Skeletal muscle satellite cell (primary cell): ENCODE measurements at regions not wholly inside any gene's neighbourhood (a gene's known extent, or its start where the extent isn't known, plus 50 kb on each side); places are given as distances from the start of the nearest gene placed in this dataset.
A peak's percentile ranks its signal among the peaks of the same experiment; 100 is the strongest.

ENCODE experiments used
- H3K27me3 ChIP-seq: 2 replicates; pipeline ENCODE4 v1.7.0; 2013; ENCODE audit warnings: low read length; ENCODE audit not compliant: control insufficient read depth, insufficient read depth
- H3K36me3 ChIP-seq: 2 replicates; pipeline ENCODE4 v1.7.0; 2013; ENCODE audit warnings: mild to moderate bottlenecking, control low read depth, low read length; ENCODE audit not compliant: insufficient read depth
- H3K4me1 ChIP-seq: 2 replicates; pipeline ENCODE4 v1.7.0; 2013; ENCODE audit warnings: low read length; ENCODE audit not compliant: control insufficient read depth, insufficient read depth
- H3K4me2 ChIP-seq: 2 replicates; pipeline ENCODE4 v1.7.0; 2013; ENCODE audit warnings: mild to moderate bottlenecking, low read length
- H3K4me3 ChIP-seq: 2 replicates; pipeline ENCODE4 v1.7.0; 2013; ENCODE audit warnings: low read length
- H3K9ac ChIP-seq: 2 replicates; pipeline ENCODE4 v1.7.0; 2013; ENCODE audit warnings: mild to moderate bottlenecking, low read depth, low read length, moderate library complexity
- H3K9me3 ChIP-seq: replicated peaks from 2 replicates; pipeline ENCODE4 v1.7.0; 2013; ENCODE audit warnings: mild to moderate bottlenecking, control low read depth, low read length

GRCh38 chr15:62934236-62934971 is 108.1 kb upstream of the TPM1 start:
- Histone ChIP-seq H3K4me1 (peaks cover 50% of the 10 kb centered on the region), H3K9ac (peak overlapping the region; percentile 35), H3K4me3 (no peak overlapping the region), H3K4me2 (no peak overlapping the region), H3K27me3 (no peaks in the 10 kb centered on the region), H3K9me3 (no peaks in the 10 kb centered on the region), H3K36me3 (no peaks in the 10 kb centered on the region)

- Histone ChIP-seq H3K27me3 (no peaks in the 10 kb centered on the region), H3K9me3 (no peaks in the 10 kb centered on the region), H3K4me3 (no peak overlapping the region), H3K4me2 (no peak overlapping the region), H3K9ac (no peak overlapping the region), H3K36me3 (no peaks in the 10 kb centered on the region), H3K4me1 (peaks cover 51% of the 10 kb centered on the region)
These were observed 107.1 kb upstream of the TPM1 start for GRCh38 chr15:62935300-62936081.

- no peak overlapping the region for H3K4me2 ChIP-seq
- no peak overlapping the region for H3K4me3 ChIP-seq
- peaks cover 49% of the 10 kb centered on the region for H3K4me1 ChIP-seq
These were observed 103.7 kb upstream of the TPM1 start for GRCh38 chr15:62938825-62939224.

GRCh38 chr15:62940093-62940754 is 102.3 kb upstream of the TPM1 start:
- Histone ChIP-seq H3K4me3 (peak overlapping the region; percentile 27), H3K36me3 (no peaks in the 10 kb centered on the region), H3K4me2 (peak overlapping the region; percentile 66), H3K27me3 (no peaks in the 10 kb centered on the region), H3K9me3 (no peaks in the 10 kb centered on the region), H3K9ac (peak overlapping the region; percentile 50), H3K4me1 (peaks cover 35% of the 10 kb centered on the region)

More at GRCh38 chr15:62938825-62939224, 103.7 kb upstream of the TPM1 start:
- Histone ChIP-seq H3K9ac (no peak overlapping the region), H3K27me3 (no peaks in the 10 kb centered on the region), H3K36me3 (no peaks in the 10 kb centered on the region), H3K9me3 (no peaks in the 10 kb centered on the region)

- Histone ChIP-seq H3K4me1 (peaks cover 29% of the 10 kb centered on the region), H3K27me3 (no peaks in the 10 kb centered on the region), H3K36me3 (no peaks in the 10 kb centered on the region), H3K4me3 (peak overlapping the region; percentile 40), H3K9me3 (no peaks in the 10 kb centered on the region), H3K9ac (peak overlapping the region; percentile 76), H3K4me2 (peak overlapping the region; percentile 71)
These were observed 101.7 kb upstream of the TPM1 start for GRCh38 chr15:62940755-62941361.

- Histone ChIP-seq H3K4me2 (peak overlapping the region; percentile 71), H3K4me1 (peaks cover 27% of the 10 kb centered on the region), H3K27me3 (no peaks in the 10 kb centered on the region), H3K9me3 (no peaks in the 10 kb centered on the region), H3K9ac (peak overlapping the region; percentile 76), H3K36me3 (no peaks in the 10 kb centered on the region), H3K4me3 (peak overlapping the region; percentile 40)
These were observed 100.8 kb upstream of the TPM1 start for GRCh38 chr15:62941699-62942098.

- Histone ChIP-seq H3K27me3 (no peaks in the 10 kb centered on the region), H3K4me3 (no peak overlapping the region), H3K4me1 (peaks cover 27% of the 10 kb centered on the region), H3K4me2 (no peak overlapping the region), H3K9me3 (no peaks in the 10 kb centered on the region), H3K9ac (peak overlapping the region; percentile 40), H3K36me3 (no peaks in the 10 kb centered on the region)
These were observed 100.1 kb upstream of the TPM1 start for GRCh38 chr15:62942428-62942827.

GRCh38 chr15:62945063-62945462 is 97.5 kb upstream of the TPM1 start:
- Histone ChIP-seq H3K27me3 (no peaks in the 10 kb centered on the region), H3K36me3 (no peaks in the 10 kb centered on the region), H3K9me3 (no peaks in the 10 kb centered on the region), H3K4me1 (peaks cover 23% of the 10 kb centered on the region), H3K4me2 (no peak overlapping the region), H3K9ac (no peak overlapping the region), H3K4me3 (no peak overlapping the region)

- H3K4me2 ChIP-seq = no peak overlapping the region
- peaks cover 17% of the 10 kb centered on the region for H3K4me1 ChIP-seq
- no peaks in the 10 kb centered on the region for H3K9me3 ChIP-seq
- no peaks in the 10 kb centered on the region for H3K27me3 ChIP-seq
- H3K4me3 ChIP-seq = no peak overlapping the region
- H3K36me3 ChIP-seq = no peaks in the 10 kb centered on the region
- H3K9ac ChIP-seq = no peak overlapping the region
These were observed 96.8 kb upstream of the TPM1 start for GRCh38 chr15:62945760-62946159.

- Histone ChIP-seq H3K4me1 (peaks cover 6% of the 10 kb centered on the region), H3K9ac (no peak overlapping the region), H3K9me3 (no peaks in the 10 kb centered on the region), H3K4me3 (no peak overlapping the region), H3K4me2 (no peak overlapping the region), H3K36me3 (no peaks in the 10 kb centered on the region), H3K27me3 (no peaks in the 10 kb centered on the region)
These were observed 95.6 kb upstream of the TPM1 start for GRCh38 chr15:62946940-62947339.

- no peak overlapping the region for H3K9ac ChIP-seq
- H3K9me3 ChIP-seq = no peaks in the 10 kb centered on the region
- H3K4me2 ChIP-seq = no peak overlapping the region
- H3K4me1 ChIP-seq = no peaks in the 10 kb centered on the region
- no peaks in the 10 kb centered on the region for H3K36me3 ChIP-seq
- no peak overlapping the region for H3K4me3 ChIP-seq
- H3K27me3 ChIP-seq = no peaks in the 10 kb centered on the region
These were observed 92.0 kb upstream of the TPM1 start for GRCh38 chr15:62950462-62950931.
